ENCODE measurements at regions not wholly inside any gene's neighbourhood (a gene's known extent, or its start where the extent isn't known, plus 50 kb on each side); places are given as distances from the start of the nearest gene placed in this dataset.
"Not testable (repeated sequence)": the region's sequence is repeated elsewhere in the genome, so short reads cannot be mapped to it uniquely, and the experiment has no call there.

GRCh38 chr12:68422956-68423574, 90.9 kb upstream of the MDM1 start:
- no peak for DNase-seq (ENCODE audit: low spot score)

- no peak for DNase-seq (ENCODE audit: low spot score)
Observed at GRCh38 chr12:68425998-68426397, 93.8 kb upstream of the MDM1 start.

GRCh38 chr12:68428211-68428610, 96.0 kb upstream of the MDM1 start:
- no peak for DNase-seq (ENCODE audit: low spot score)

- DNase-seq (ENCODE audit: low spot score): no peak
Observed at GRCh38 chr12:68428724-68429501, 96.8 kb upstream of the MDM1 start.

GRCh38 chr12:68429696-68430095, 97.5 kb upstream of the MDM1 start:
- no peak for DNase-seq (ENCODE audit: low spot score)

- DNase-seq (ENCODE audit: low spot score): no peak
Observed at GRCh38 chr12:68431786-68432185, 99.6 kb upstream of the MDM1 start.

GRCh38 chr12:68432622-68433021, 100.5 kb upstream of the MDM1 start:
- DNase-seq (ENCODE audit: low spot score): no peak

GRCh38 chr12:68434391-68435298, 102.5 kb upstream of the MDM1 start:
- no peak for DNase-seq (ENCODE audit: low spot score)

- no peak for DNase-seq (ENCODE audit: low spot score)
Observed at GRCh38 chr12:68435299-68435637, 103.1 kb upstream of the MDM1 start.

GRCh38 chr12:68435816-68436215, 103.7 kb upstream of the MDM1 start:
- DNase-seq (ENCODE audit: low spot score): no peak

- DNase-seq (ENCODE audit: low spot score): no peak
Observed at GRCh38 chr12:68438601-68439000, 106.4 kb upstream of the MDM1 start.

GRCh38 chr12:68439368-68440045, 107.3 kb upstream of the MDM1 start:
- no peak for DNase-seq (ENCODE audit: low spot score)

GRCh38 chr12:68440068-68440581, 108.0 kb upstream of the MDM1 start:
- no peak for DNase-seq (ENCODE audit: low spot score)

GRCh38 chr12:68441167-68441566, 109.0 kb upstream of the MDM1 start:
- DNase-seq (ENCODE audit: low spot score): no peak

- DNase-seq (ENCODE audit: low spot score): not testable (repeated sequence)
Observed at GRCh38 chr12:68442353-68442972, 110.3 kb upstream of the MDM1 start.

GRCh38 chr12:68443695-68444094, 111.5 kb upstream of the MDM1 start:
- not testable (repeated sequence) for DNase-seq (ENCODE audit: low spot score)

GRCh38 chr12:68445824-68446223, 113.7 kb upstream of the MDM1 start:
- DNase-seq (ENCODE audit: low spot score): no peak

GRCh38 chr12:68446384-68446783, 114.2 kb upstream of the MDM1 start:
- DNase-seq (ENCODE audit: low spot score): no peak

- no peak for DNase-seq (ENCODE audit: low spot score)
Observed at GRCh38 chr12:68446901-68447796, 115.0 kb upstream of the MDM1 start.

GRCh38 chr12:68447797-68448260, 115.7 kb upstream of the MDM1 start:
- no peak for DNase-seq (ENCODE audit: low spot score)
